GM12878 (cell line): ENCODE measurements at regions not wholly inside any gene's neighbourhood (a gene's known extent, or its start where the extent isn't known, plus 50 kb on each side); places are given as distances from the start of the nearest gene placed in this dataset.

Source experiments
- BACH1 ChIP-seq: fragments of 450-650 bp; IDR thresholded peaks from 2 replicates; pipeline ENCODE4 v1.6.1; 2017; ENCODE audit warnings: mild to moderate bottlenecking, borderline replicate concordance
- CEBPB ChIP-seq, 2 experiments: fragments of 150-350 bp in 1 of 2; IDR thresholded peaks; 2 replicates each; pipeline ENCODE4 v1.6.1; 2012 to 2014; ENCODE audit warnings: low read depth in 2 of 2, low read length in 2 of 2, borderline replicate concordance in 1 of 2, inconsistent platforms in 1 of 2
- DPF2 ChIP-seq: fragments of 450-650 bp; IDR thresholded peaks from 2 replicates; pipeline ENCODE4 v1.6.1; 2017; ENCODE audit warnings: mild to moderate bottlenecking
- E4F1 ChIP-seq: fragments of 450-650 bp; IDR thresholded peaks from 2 replicates; pipeline ENCODE4 v1.6.1; 2018; ENCODE audit warnings: borderline replicate concordance, mild to moderate bottlenecking; ENCODE audit not compliant: partially characterized antibody
- EP300 ChIP-seq, 2 experiments: fragments of 150-350 bp in 1 of 2; IDR thresholded peaks; 2 replicates each; pipeline ENCODE4 v1.6.1; 2011 to 2012; ENCODE audit warnings: low read depth in 2 of 2, low read length in 2 of 2, borderline replicate concordance in 1 of 2, improper control_type of control experiment in 1 of 2, inconsistent platforms in 1 of 2; ENCODE audit not compliant: control insufficient read depth in 1 of 2
- ETV6 ChIP-seq, 2 experiments: fragments of 450-650 bp in 1 of 2; IDR thresholded peaks in 1 of 2; conservative IDR thresholded peaks in 1 of 2; 2 replicates each; pipeline ENCODE4 v1.6.1; 2014; ENCODE audit warnings: antibody characterized with exemption in 1 of 2, borderline replicate concordance in 1 of 2, low read depth in 1 of 2, mild to moderate bottlenecking in 1 of 2, moderate library complexity in 1 of 2
- HCFC1 ChIP-seq: fragments of 150-350 bp; IDR thresholded peaks from 2 replicates; pipeline ENCODE4 v1.6.1; 2014; ENCODE audit warnings: low read length
- IRF5 ChIP-seq: fragments of 450-650 bp; IDR thresholded peaks from 2 replicates; pipeline ENCODE4 v1.6.1; 2017; ENCODE audit warnings: borderline replicate concordance
- MTA2 ChIP-seq: fragments of 450-650 bp; IDR thresholded peaks from 2 replicates; pipeline ENCODE4 v1.6.1; 2016; ENCODE audit warnings: low read depth, mild to moderate bottlenecking, moderate library complexity
- NFIC ChIP-seq: IDR thresholded peaks from 2 replicates; pipeline ENCODE4 v1.6.1; 2012; ENCODE audit warnings: low read depth, mild to moderate bottlenecking, inconsistent platforms, low read length, moderate library complexity
- PBX3 ChIP-seq: IDR thresholded peaks from 2 replicates; pipeline ENCODE4 v1.6.1; 2011; ENCODE audit warnings: mild to moderate bottlenecking, low read depth, low read length, moderate library complexity; ENCODE audit not compliant: insufficient replicate concordance
- POLR2A ChIP-seq: IDR thresholded peaks from 2 replicates; pipeline ENCODE4 v1.6.1; 2011; ENCODE audit warnings: low read depth, mild to moderate bottlenecking, low read length
- SMAD1 ChIP-seq: fragments of 450-650 bp; IDR thresholded peaks from 2 replicates; pipeline ENCODE4 v1.6.1; 2018; ENCODE audit warnings: mild to moderate bottlenecking, low read depth; ENCODE audit not compliant: partially characterized antibody
- SREBF2 ChIP-seq: IDR thresholded peaks from 2 replicates; pipeline ENCODE4 v1.6.1; 2012; ENCODE audit warnings: mild to moderate bottlenecking, low read length
- SUPT20H ChIP-seq: IDR thresholded peaks from 2 replicates; pipeline ENCODE4 v1.6.1; 2011; ENCODE audit warnings: low read depth, mild to moderate bottlenecking, low read length, moderate library complexity, borderline replicate concordance; ENCODE audit not compliant: control insufficient read depth
- ZNF217 ChIP-seq: fragments of 450-650 bp; IDR thresholded peaks from 2 replicates; pipeline ENCODE4 v1.6.1; 2017; ENCODE audit warnings: antibody characterized with exemption, mild to moderate bottlenecking
- TF ChIP-seq, protein P1 (sequence below): IDR thresholded peaks from 2 replicates; pipeline ENCODE4 v1.6.1; 2012; ENCODE audit warnings: low read depth, low read length, improper control_type of control experiment
- TF ChIP-seq, protein P2 (sequence below), 3 experiments: IDR thresholded peaks in 2 of 3; conservative IDR thresholded peaks in 1 of 3; 2 replicates each; pipeline ENCODE4 v1.5.1; 2011; ENCODE audit warnings: low read depth in 3 of 3, low read length in 3 of 3, mild to moderate bottlenecking in 3 of 3, control low read depth in 2 of 3, moderate library complexity in 2 of 3, inconsistent platforms in 1 of 3, mixed read lengths in 1 of 3; ENCODE audit not compliant: control insufficient read depth in 2 of 3, insufficient read depth in 1 of 3; ENCODE audit errors: extremely low read depth in 1 of 3
- TF ChIP-seq, protein P3 (sequence below): IDR thresholded peaks from 2 replicates; pipeline ENCODE4 v1.6.1; 2011; ENCODE audit warnings: borderline replicate concordance, low read depth, mild to moderate bottlenecking, moderate library complexity, low read length; ENCODE audit not compliant: insufficient read depth, poor library complexity, severe bottlenecking

DNA sequence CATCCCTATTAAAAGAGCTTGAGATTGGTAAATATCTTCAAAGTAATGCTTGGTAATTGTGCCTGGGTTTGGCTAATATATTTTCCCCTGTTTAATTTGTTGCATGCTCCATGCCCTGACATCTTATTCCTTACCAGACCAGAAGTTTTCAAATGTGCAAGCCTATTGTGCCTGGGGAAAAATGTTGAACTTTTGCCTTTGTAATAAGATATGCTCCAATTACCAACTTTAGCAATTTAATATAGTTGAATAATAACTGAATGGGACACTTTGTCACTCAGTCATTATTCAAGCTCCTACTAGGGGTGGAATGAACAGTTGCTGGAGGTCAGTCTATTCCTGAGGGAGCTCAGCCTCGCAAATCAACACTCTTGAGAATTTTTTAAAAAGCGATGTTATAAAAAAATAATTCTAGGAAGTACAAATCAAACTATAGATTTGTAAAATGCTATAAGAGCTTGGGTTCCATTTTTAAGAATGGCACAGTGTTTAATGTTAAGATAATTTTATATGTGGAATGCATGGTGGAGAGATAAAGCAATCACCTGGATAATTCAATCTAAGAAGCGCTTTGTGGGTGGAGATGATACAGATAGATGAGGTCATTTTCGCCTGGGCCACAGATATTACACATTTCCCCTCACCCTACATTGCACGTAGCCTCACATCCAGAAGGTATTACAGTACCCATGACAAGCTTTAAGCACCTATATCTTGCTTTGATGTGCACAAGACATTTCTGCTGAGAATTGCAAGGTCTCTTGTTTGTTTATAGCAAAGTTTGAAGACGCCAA is 231.8 kb downstream of the PIK3R1 start (continued):
- TF ChIP-seq E4F1 (no peak), SREBF2 (no peak), PBX3 (no peak), SUPT20H (no peak), EP300 (IDR thresholded peaks at IDR 0.05; ENCODE audit: borderline replicate concordance in 1 of 2, control insufficient read depth in 1 of 2, low read depth in 2 of 2, low read length in 2 of 2) (peak in 1 of 2 experiments; percentile 33; a peak in 1 of 4 replicates), BACH1 (no peak), DPF2 (peak; percentile 64; the same call in 1 of the 2 replicates), IRF5 (no peak), CEBPB (IDR thresholded peaks at IDR 0.05; ENCODE audit: borderline replicate concordance in 1 of 2, low read depth in 2 of 2, low read length in 2 of 2) (no peak), POLR2A (no peak), MTA2 (peak; percentile 33; the same call in 1 of the 2 replicates), NFIC (no peak), ZNF217 (0 out of 2 replicates have a peak, but pooled peaks have one; percentile 36), SMAD1 (no peak), HCFC1 (no peak), ETV6 (conservative IDR thresholded peaks at IDR 0.05 in 1 of 2, IDR thresholded peaks at IDR 0.05 in 1 of 2; ENCODE audit: borderline replicate concordance in 1 of 2, low read depth in 1 of 2) (no peak)
- TF ChIP-seq, protein P1, sequence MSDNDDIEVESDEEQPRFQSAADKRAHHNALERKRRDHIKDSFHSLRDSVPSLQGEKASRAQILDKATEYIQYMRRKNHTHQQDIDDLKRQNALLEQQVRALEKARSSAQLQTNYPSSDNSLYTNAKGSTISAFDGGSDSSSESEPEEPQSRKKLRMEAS = no peak
- TF ChIP-seq, protein P2, sequence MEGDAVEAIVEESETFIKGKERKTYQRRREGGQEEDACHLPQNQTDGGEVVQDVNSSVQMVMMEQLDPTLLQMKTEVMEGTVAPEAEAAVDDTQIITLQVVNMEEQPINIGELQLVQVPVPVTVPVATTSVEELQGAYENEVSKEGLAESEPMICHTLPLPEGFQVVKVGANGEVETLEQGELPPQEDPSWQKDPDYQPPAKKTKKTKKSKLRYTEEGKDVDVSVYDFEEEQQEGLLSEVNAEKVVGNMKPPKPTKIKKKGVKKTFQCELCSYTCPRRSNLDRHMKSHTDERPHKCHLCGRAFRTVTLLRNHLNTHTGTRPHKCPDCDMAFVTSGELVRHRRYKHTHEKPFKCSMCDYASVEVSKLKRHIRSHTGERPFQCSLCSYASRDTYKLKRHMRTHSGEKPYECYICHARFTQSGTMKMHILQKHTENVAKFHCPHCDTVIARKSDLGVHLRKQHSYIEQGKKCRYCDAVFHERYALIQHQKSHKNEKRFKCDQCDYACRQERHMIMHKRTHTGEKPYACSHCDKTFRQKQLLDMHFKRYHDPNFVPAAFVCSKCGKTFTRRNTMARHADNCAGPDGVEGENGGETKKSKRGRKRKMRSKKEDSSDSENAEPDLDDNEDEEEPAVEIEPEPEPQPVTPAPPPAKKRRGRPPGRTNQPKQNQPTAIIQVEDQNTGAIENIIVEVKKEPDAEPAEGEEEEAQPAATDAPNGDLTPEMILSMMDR (IDR thresholded peaks at IDR 0.05 in 2 of 3, conservative IDR thresholded peaks at IDR 0.05 in 1 of 3; ENCODE audit: control insufficient read depth in 2 of 3, extremely low read depth in 1 of 3, insufficient read depth in 1 of 3, low read depth in 3 of 3, low read length in 3 of 3) = no peak
- TF ChIP-seq, protein P3, sequence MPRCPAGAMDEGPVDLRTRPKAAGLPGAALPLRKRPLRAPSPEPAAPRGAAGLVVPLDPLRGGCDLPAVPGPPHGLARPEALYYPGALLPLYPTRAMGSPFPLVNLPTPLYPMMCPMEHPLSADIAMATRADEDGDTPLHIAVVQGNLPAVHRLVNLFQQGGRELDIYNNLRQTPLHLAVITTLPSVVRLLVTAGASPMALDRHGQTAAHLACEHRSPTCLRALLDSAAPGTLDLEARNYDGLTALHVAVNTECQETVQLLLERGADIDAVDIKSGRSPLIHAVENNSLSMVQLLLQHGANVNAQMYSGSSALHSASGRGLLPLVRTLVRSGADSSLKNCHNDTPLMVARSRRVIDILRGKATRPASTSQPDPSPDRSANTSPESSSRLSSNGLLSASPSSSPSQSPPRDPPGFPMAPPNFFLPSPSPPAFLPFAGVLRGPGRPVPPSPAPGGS = no peak
